HepG2 (cell line): ENCODE measurements at regions not wholly inside any gene's neighbourhood (a gene's known extent, or its start where the extent isn't known, plus 50 kb on each side); places are given as distances from the start of the nearest gene placed in this dataset.

ENCODE experiments used
- ATAC-seq: fragments of 200-7000 bp; cut with Tn5 transposase; 3 replicates; pipeline ENCODE4 v1.9.1; 2020; ENCODE audit warnings: mild to moderate bottlenecking, moderate library complexity
- BruUV-seq: library from RNA; stranded (reverse); fragments of 400-500 nt; replicated peaks from 2 replicates; lab custom pipeline; 2021; lab: Mats Ljungman, UMichigan
- CTCF ChIA-PET: fragments of 300-600 bp; formaldehyde crosslinking; extraction: SDS; loops from one replicate; lab custom pipeline; 2021; ENCODE audit warnings: low total read pairs, inconsistent platforms, low intra/inter-chr PET ratio; lab: Yijun Ruan, JAX
- POLR2A ChIA-PET: fragments of 350-600 bp; sonication (Branson Sonifier 250); formaldehyde crosslinking; loops from one replicate; lab custom pipeline; 2020; ENCODE audit warnings: antibody characterized with exemption, inconsistent platforms; lab: Yijun Ruan, JAX
- DNase-seq: peaks from one replicate; pipeline ENCODE4 v3.0.0-alpha.2; 2015; ENCODE audit warnings: low spot score
- FAIRE-seq: peaks from 3 replicates; lab custom pipeline; 2011; peaks lifted over from hg19 to GRCh38; lab: Jason Lieb, UNC
- H2AFZ ChIP-seq: one replicate; pipeline ENCODE4 v1.6.1; 2011; ENCODE audit warnings: low read length, inconsistent platforms
- H3K27ac ChIP-seq: fragments of 300-600 bp; 3 replicates; pipeline ENCODE4 v1.8.0; 2011; ENCODE audit warnings: mixed run types, mild to moderate bottlenecking, mixed read lengths, low read length, inconsistent platforms; ENCODE audit not compliant: insufficient read depth; ENCODE audit errors: extremely low read length
- H3K27me3 ChIP-seq, 2 experiments: fragments of 200-600 bp in 1 of 2; 2 replicates in 1 of 2; 3 replicates in 1 of 2; pipeline versions ENCODE4 v1.6.0 to v1.8.0; 2011; ENCODE audit warnings: low read length in 2 of 2, mild to moderate bottlenecking in 2 of 2, moderate library complexity in 2 of 2, inconsistent platforms in 1 of 2; ENCODE audit not compliant: insufficient read depth in 2 of 2, control insufficient read depth in 1 of 2
- H3K36me3 ChIP-seq, 2 experiments: fragments of 200-600 bp in 1 of 2; replicated peaks in 1 of 2; 2 replicates in 1 of 2; 3 replicates in 1 of 2; pipeline versions ENCODE4 v1.5.1 to v1.8.0; 2011; ENCODE audit warnings: low read length in 2 of 2, inconsistent platforms in 1 of 2; ENCODE audit not compliant: insufficient read depth in 2 of 2, control insufficient read depth in 1 of 2
- H3K4me1 ChIP-seq: 2 replicates; pipeline ENCODE4 v1.5.1; 2012; ENCODE audit warnings: low read length, inconsistent platforms; ENCODE audit not compliant: insufficient read depth
- H3K4me2 ChIP-seq: 2 replicates; pipeline ENCODE4 v1.6.0; 2011; ENCODE audit warnings: low read depth, low read length, inconsistent platforms
- H3K4me3 ChIP-seq, 3 experiments: fragments of 200-600 bp in 1 of 3; sonication (generic), shearing (Covaris generic) in 1 of 3; replicated peaks in 1 of 3; 2 replicates each; pipeline ENCODE4 v1.5.1; 2011 to 2016; ENCODE audit warnings: low read length in 3 of 3, inconsistent platforms in 2 of 3, low read depth in 2 of 3, mild to moderate bottlenecking in 2 of 3, control low read depth in 1 of 3, mixed read lengths in 1 of 3; ENCODE audit not compliant: insufficient read depth in 1 of 3
- H3K79me2 ChIP-seq: one replicate; pipeline ENCODE4 v1.6.1; 2011; ENCODE audit warnings: low read length, inconsistent platforms; ENCODE audit not compliant: insufficient read depth
- H3K9ac ChIP-seq: 2 replicates; pipeline ENCODE4 v1.6.0; 2011; ENCODE audit warnings: mild to moderate bottlenecking, low read depth, low read length, inconsistent platforms; ENCODE audit not compliant: insufficient read depth
- H3K9me3 ChIP-seq: 2 replicates; pipeline ENCODE4 v1.5.1; 2012; ENCODE audit warnings: mild to moderate bottlenecking, low read length
- H4K20me1 ChIP-seq: 2 replicates; pipeline ENCODE4 v1.6.0; 2011; ENCODE audit warnings: inconsistent platforms, mild to moderate bottlenecking, low read length, moderate library complexity; ENCODE audit not compliant: insufficient read depth
- CCAR2 ChIP-seq: fragments of 200-400 bp; formaldehyde crosslinking; optimal IDR thresholded peaks from 2 replicates; pipeline ENCODE3; 2018; ENCODE audit warnings: low read depth, mild to moderate bottlenecking, low read length, moderate library complexity
- ESRRA ChIP-seq: sonication (generic); formaldehyde crosslinking; IDR thresholded peaks from 2 replicates; pipeline ENCODE4 v1.5.1; 2020; ENCODE audit warnings: mild to moderate bottlenecking, low read depth, missing genetic modification reagents
- GFI1 ChIP-seq: sonication (generic); formaldehyde crosslinking; IDR thresholded peaks from 2 replicates; pipeline ENCODE4 v1.5.0; 2020; ENCODE audit warnings: missing genetic modification reagents, mild to moderate bottlenecking, borderline replicate concordance
- LBX2 ChIP-seq: sonication (generic); formaldehyde crosslinking; IDR thresholded peaks from 2 replicates; pipeline ENCODE4 v1.5.0; 2020; ENCODE audit warnings: missing genetic modification reagents, mild to moderate bottlenecking, borderline replicate concordance
- MIER3 ChIP-seq: IDR thresholded peaks from 2 replicates; pipeline ENCODE4 v1.6.1; 2016; ENCODE audit warnings: missing compliant biosample characterization, borderline replicate concordance
- NRL ChIP-seq: sonication (generic); formaldehyde crosslinking; IDR thresholded peaks from 2 replicates; pipeline ENCODE4 v1.5.0; 2020; ENCODE audit warnings: missing genetic modification reagents, mild to moderate bottlenecking, moderate library complexity, borderline replicate concordance
- SCMH1 ChIP-seq: sonication (generic); formaldehyde crosslinking; IDR thresholded peaks from 2 replicates; pipeline ENCODE4 v1.9.0; 2021; ENCODE audit warnings: missing genetic modification reagents, mild to moderate bottlenecking, borderline replicate concordance
- THAP9 ChIP-seq: sonication (generic); formaldehyde crosslinking; IDR thresholded peaks from 2 replicates; pipeline ENCODE4; 2020; ENCODE audit warnings: missing genetic modification reagents, mild to moderate bottlenecking, borderline replicate concordance
- TOPORS ChIP-seq: sonication (generic); formaldehyde crosslinking; IDR thresholded peaks from 2 replicates; pipeline ENCODE4 v1.8.0; 2023; ENCODE audit warnings: mild to moderate bottlenecking, missing genetic modification reagents
- ZFP91 ChIP-seq: sonication (generic); formaldehyde crosslinking; IDR thresholded peaks from 2 replicates; pipeline ENCODE4 v1.9.0; 2022; ENCODE audit warnings: missing genetic modification reagents, mild to moderate bottlenecking, borderline replicate concordance
- ZNF224 ChIP-seq: sonication (generic); formaldehyde crosslinking; IDR thresholded peaks from 2 replicates; pipeline ENCODE4 v1.5.0; 2020; ENCODE audit warnings: mild to moderate bottlenecking, missing genetic modification reagents
- ZNF275 ChIP-seq: sonication (generic); formaldehyde crosslinking; IDR thresholded peaks from 2 replicates; pipeline ENCODE4 v1.8.0; 2022; ENCODE audit warnings: missing genetic modification reagents, mild to moderate bottlenecking, inconsistent platforms, borderline replicate concordance
- ZNF790 ChIP-seq: sonication (generic); formaldehyde crosslinking; IDR thresholded peaks from 2 replicates; pipeline ENCODE4 v1.8.0; 2022; ENCODE audit warnings: missing genetic modification reagents, mild to moderate bottlenecking, borderline replicate concordance
- WGBS: methylation state at CpG from one replicate; pipeline ENCODE4 v1.1.6; 2017; ENCODE audit warnings: low lambda C conversion rate; 5-methylcytosine and 5-hydroxymethylcytosine counted together
- in situ Hi-C: cut with HindIII; loops from 2 replicates; pipeline ENCODE4 v1.10.0; 2017; ENCODE audit warnings: low pct_unique_long_range_greater_than_20kb; ENCODE audit not compliant: extremely low pct_ligation_motif_present
- intact Hi-C: fragments of 100-400 bp; cut with micrococcal nuclease; formaldehyde crosslinking; loops from one replicate; pipeline ENCODE4 v1.10.0; 2022; ENCODE audit not compliant: unreplicated experiment

GRCh38 chr11:19658344-19658743 is 54.3 kb upstream of the NAV2 start (continued):
- TF ChIP-seq LBX2 (CRISPR knock-in tag) (no peak), MIER3 (CRISPR knock-in tag) (no peak)

GRCh38 chr11:19656140-19656541 is 56.5 kb upstream of the NAV2 start:
- no peak overlapping the region for H3K4me2 ChIP-seq
- H3K36me3 ChIP-seq: no peaks in the 10 kb centered on the region
- ChIA-PET POLR2A (no interaction called here), CTCF (no interaction called here)
- no peaks in the 10 kb centered on the region for H3K9me3 ChIP-seq
- BruUV-seq: no TSS peak
- ATAC-seq: no peak
- H3K27me3 ChIP-seq: peaks cover 0 to 4% of the 10 kb centered on the region in 2 experiments; a peak in 2 of 5 replicates
- intact Hi-C loops: no loop called here
- no peak overlapping the region for H3K9ac ChIP-seq
- H2AFZ ChIP-seq: no peak overlapping the region
- in situ Hi-C loops: no loop called here
- 29% methylated on average over 4 of the region's 4 CpGs for WGBS
- no peak overlapping the region for H3K4me3 ChIP-seq
- FAIRE-seq: no peak
- DNase-seq: no peak
- H3K79me2 ChIP-seq: no peaks in the 10 kb centered on the region
- H3K27ac ChIP-seq: no peak overlapping the region
- H4K20me1 ChIP-seq: no peaks in the 10 kb centered on the region
- H3K4me1 ChIP-seq: no peaks in the 10 kb centered on the region
- TF ChIP-seq SCMH1 (CRISPR knock-in tag) (no peak), NRL (CRISPR knock-in tag) (no peak), CCAR2 (no peak), ZNF224 (CRISPR knock-in tag) (no peak), ZNF790 (CRISPR knock-in tag) (no peak), ESRRA (CRISPR knock-in tag) (no peak), THAP9 (CRISPR knock-in tag) (no peak), ZFP91 (CRISPR knock-in tag) (no peak), GFI1 (CRISPR knock-in tag) (no peak), ZNF275 (no peak), TOPORS (CRISPR knock-in tag) (no peak)
